Stimulated activated CD8-positive, alpha-beta memory T cell treated with anti-CD3 and anti-CD28 coated beads, Interleukin-15, amount 100 ng/mL, for 48 hours (primary cell): ENCODE measurements at regions not wholly inside any gene's neighbourhood (a gene's known extent, or its start where the extent isn't known, plus 50 kb on each side); places are given as distances from the start of the nearest gene placed in this dataset.

Experiments
- DNase-seq, 2 donors: peaks; one replicate each; pipeline ENCODE4 v3.0.0-alpha.2; 2020; ENCODE audit warnings: low read depth in 2 of 2

- DNase-seq = no peak
Observed at GRCh38 chr12:91922139-91922538, 223.5 kb downstream of the BTG1 start.

- DNase-seq = no peak
Observed at GRCh38 chr12:91921555-91921954, 224.1 kb downstream of the BTG1 start.

GRCh38 chr12:91920741-91921140 is 224.9 kb downstream of the BTG1 start:
- DNase-seq = no peak

- no peak for DNase-seq
Observed at GRCh38 chr12:91920276-91920675, 225.4 kb downstream of the BTG1 start.

GRCh38 chr12:91918431-91918830 is 227.2 kb downstream of the BTG1 start:
- DNase-seq = no peak

GRCh38 chr12:91914701-91915100 is 230.9 kb downstream of the BTG1 start:
- DNase-seq = no peak

GRCh38 chr12:91913651-91914050 is 232.0 kb downstream of the BTG1 start:
- no peak for DNase-seq

GRCh38 chr12:91913124-91913523 is 232.5 kb downstream of the BTG1 start:
- no peak for DNase-seq

GRCh38 chr12:91912178-91912577 is 233.5 kb downstream of the BTG1 start:
- no peak for DNase-seq

- DNase-seq = no peak
Observed at GRCh38 chr12:91910871-91911388, 234.7 kb downstream of the BTG1 start.

GRCh38 chr12:91902860-91903683 is 242.6 kb downstream of the BTG1 start:
- no peak for DNase-seq

- no peak for DNase-seq
Observed at GRCh38 chr12:91901381-91902074, 244.1 kb downstream of the BTG1 start.

GRCh38 chr12:91900971-91901370 is 244.7 kb downstream of the BTG1 start:
- no peak for DNase-seq

- no peak for DNase-seq
Observed at GRCh38 chr12:91899056-91899455, 246.6 kb downstream of the BTG1 start.

GRCh38 chr12:91897025-91897515 is 248.6 kb downstream of the BTG1 start:
- DNase-seq = no peak

- DNase-seq = no peak
Observed at GRCh38 chr12:91896286-91897024, 249.2 kb downstream of the BTG1 start.

- DNase-seq = no peak
Observed at GRCh38 chr12:91894911-91895310, 250.7 kb downstream of the BTG1 start.

- no peak for DNase-seq
Observed at GRCh38 chr12:91893476-91893875, 252.2 kb downstream of the BTG1 start.

GRCh38 chr12:91892081-91892855 is 253.4 kb downstream of the BTG1 start:
- no peak for DNase-seq

- DNase-seq = no peak
Observed at GRCh38 chr12:91890742-91891141, 254.9 kb downstream of the BTG1 start.

- no peak for DNase-seq
Observed at GRCh38 chr12:91889910-91890309, 255.7 kb downstream of the BTG1 start.
